ENCODE measurements at regions not wholly inside any gene's neighbourhood (a gene's known extent, or its start where the extent isn't known, plus 50 kb on each side); places are given as distances from the start of the nearest gene placed in this dataset.
"Not testable (repeated sequence)": the region's sequence is repeated elsewhere in the genome, so short reads cannot be mapped to it uniquely, and the experiment has no call there.

GRCh38 chr18:14262786-14263185 is 130.6 kb upstream of the ZNF519 start:
- not testable (repeated sequence) for TF ChIP-seq CTCF, POLR2A (IDR thresholded peaks at IDR 0.05)
